ENCODE measurements at regions not wholly inside any gene's neighbourhood (a gene's known extent, or its start where the extent isn't known, plus 50 kb on each side); places are given as distances from the start of the nearest gene placed in this dataset.

GRCh38 chr16:88317613-88317965 lies 65.2 kb upstream of the ZNF469 start:
- Histone ChIP-seq H3K4me3 (ENCODE audit: low read length) (no peak overlapping the region), H3K27me3 (ENCODE audit: insufficient read depth, low read length, poor library complexity) (no peaks in the 10 kb centered on the region)
- DNase-seq, result no peak

GRCh38 chr16:88318051-88318450 lies 64.7 kb upstream of the ZNF469 start:
- H3K4ac ChIP-seq (ENCODE audit: low read depth, low read length), result no peak overlapping the region
- H3K27ac ChIP-seq (ENCODE audit: low read depth, low read length), result no peak overlapping the region
- no CpG with 5 or more reads among the region's 14 CpGs for WGBS (ENCODE audit: extremely low coverage, insufficient coverage, low lambda C conversion rate)
- DNase-seq, result no peak
- H3K27me3 ChIP-seq (ENCODE audit: insufficient read depth, low read length, poor library complexity), result no peaks in the 10 kb centered on the region
- H2BK120ac ChIP-seq (ENCODE audit: low read depth, low read length), result no peak overlapping the region
- H2AK5ac ChIP-seq (ENCODE audit: low read length), result no peak overlapping the region
- no peak overlapping the region for H4K8ac ChIP-seq (ENCODE audit: low read depth, low read length)
- H3K56ac ChIP-seq (ENCODE audit: low read length), result no peak overlapping the region
- no peak overlapping the region for H2BK5ac ChIP-seq (ENCODE audit: low read length)
- no peak overlapping the region for H2BK15ac ChIP-seq (replicated peaks; ENCODE audit: low read depth)
- H3K18ac ChIP-seq (ENCODE audit: low read length), result no peak overlapping the region
- H3K23ac ChIP-seq (ENCODE audit: low read length), result no peak overlapping the region
- no peaks in the 10 kb centered on the region for H3K4me1 ChIP-seq (ENCODE audit: control insufficient read depth, low read depth, low read length)
- no peaks in the 10 kb centered on the region for H3K79me2 ChIP-seq (ENCODE audit: control insufficient read depth, insufficient read depth, low read length)
- no peak overlapping the region for H3K9ac ChIP-seq (ENCODE audit: low read length)
- H3K36me3 ChIP-seq (ENCODE audit: control insufficient read depth, insufficient read depth, low read length), result no peaks in the 10 kb centered on the region
- no peak overlapping the region for H3K4me3 ChIP-seq (ENCODE audit: low read length)
- no peak overlapping the region for H4K5ac ChIP-seq (ENCODE audit: low read length)
- no peaks in the 10 kb centered on the region for H3K79me1 ChIP-seq (ENCODE audit: low read length)
- no peak overlapping the region for H3K4me2 ChIP-seq (ENCODE audit: low read length)

More at GRCh38 chr16:88317613-88317965, 65.2 kb upstream of the ZNF469 start:
- no CpG with 5 or more reads among the region's 11 CpGs for WGBS (ENCODE audit: extremely low coverage, insufficient coverage, low lambda C conversion rate)
- H3K36me3 ChIP-seq (ENCODE audit: control insufficient read depth, insufficient read depth, low read length), result no peaks in the 10 kb centered on the region
- H4K5ac ChIP-seq (ENCODE audit: low read length), result no peak overlapping the region
- H3K4me2 ChIP-seq (ENCODE audit: low read length), result no peak overlapping the region
- no peaks in the 10 kb centered on the region for H3K79me1 ChIP-seq (ENCODE audit: low read length)
- H3K56ac ChIP-seq (ENCODE audit: low read length), result no peak overlapping the region
- no peak overlapping the region for H2BK15ac ChIP-seq (replicated peaks; ENCODE audit: low read depth)
- no peak overlapping the region for H2BK5ac ChIP-seq (ENCODE audit: low read length)
- no peak overlapping the region for H3K18ac ChIP-seq (ENCODE audit: low read length)
- no peaks in the 10 kb centered on the region for H3K4me1 ChIP-seq (ENCODE audit: control insufficient read depth, low read depth, low read length)
- no peaks in the 10 kb centered on the region for H3K79me2 ChIP-seq (ENCODE audit: control insufficient read depth, insufficient read depth, low read length)
- H3K4ac ChIP-seq (ENCODE audit: low read depth, low read length), result no peak overlapping the region
- H3K23ac ChIP-seq (ENCODE audit: low read length), result no peak overlapping the region
- H2AK5ac ChIP-seq (ENCODE audit: low read length), result no peak overlapping the region
- H4K8ac ChIP-seq (ENCODE audit: low read depth, low read length), result no peak overlapping the region
- no peak overlapping the region for H3K9ac ChIP-seq (ENCODE audit: low read length)
- H2BK120ac ChIP-seq (ENCODE audit: low read depth, low read length), result no peak overlapping the region
- H3K27ac ChIP-seq (ENCODE audit: low read depth, low read length), result no peak overlapping the region

GRCh38 chr16:88318521-88318920 lies 64.2 kb upstream of the ZNF469 start:
- Histone ChIP-seq H3K4ac (ENCODE audit: low read depth, low read length) (no peak overlapping the region), H3K27ac (ENCODE audit: low read depth, low read length) (no peak overlapping the region), H3K18ac (ENCODE audit: low read length) (no peak overlapping the region), H2BK15ac (replicated peaks; ENCODE audit: low read depth) (no peak overlapping the region), H2AK5ac (ENCODE audit: low read length) (no peak overlapping the region), H3K4me2 (ENCODE audit: low read length) (no peak overlapping the region), H3K56ac (ENCODE audit: low read length) (no peak overlapping the region), H3K79me1 (ENCODE audit: low read length) (no peaks in the 10 kb centered on the region), H3K79me2 (ENCODE audit: control insufficient read depth, insufficient read depth, low read length) (no peaks in the 10 kb centered on the region), H4K8ac (ENCODE audit: low read depth, low read length) (no peak overlapping the region), H3K4me3 (ENCODE audit: low read length) (no peak overlapping the region), H3K36me3 (ENCODE audit: control insufficient read depth, insufficient read depth, low read length) (no peaks in the 10 kb centered on the region), H2BK5ac (ENCODE audit: low read length) (no peak overlapping the region), H3K23ac (ENCODE audit: low read length) (no peak overlapping the region), H3K27me3 (ENCODE audit: insufficient read depth, low read length, poor library complexity) (no peaks in the 10 kb centered on the region), H2BK120ac (ENCODE audit: low read depth, low read length) (no peak overlapping the region), H4K5ac (ENCODE audit: low read length) (no peak overlapping the region), H3K4me1 (ENCODE audit: control insufficient read depth, low read depth, low read length) (no peaks in the 10 kb centered on the region), H3K9ac (ENCODE audit: low read length) (no peak overlapping the region)
- no peak for DNase-seq
- WGBS (ENCODE audit: extremely low coverage, insufficient coverage, low lambda C conversion rate), result no CpG with 5 or more reads among the region's 14 CpGs

GRCh38 chr16:88319116-88319965 lies 63.4 kb upstream of the ZNF469 start:
- Histone ChIP-seq H2AK5ac (ENCODE audit: low read length) (no peak overlapping the region), H2BK5ac (ENCODE audit: low read length) (no peak overlapping the region), H4K5ac (ENCODE audit: low read length) (no peak overlapping the region), H3K18ac (ENCODE audit: low read length) (no peak overlapping the region), H3K4ac (ENCODE audit: low read depth, low read length) (no peak overlapping the region), H3K9ac (ENCODE audit: low read length) (no peak overlapping the region), H3K56ac (ENCODE audit: low read length) (no peak overlapping the region), H3K4me3 (ENCODE audit: low read length) (no peak overlapping the region), H3K23ac (ENCODE audit: low read length) (no peak overlapping the region), H3K79me2 (ENCODE audit: control insufficient read depth, insufficient read depth, low read length) (no peaks in the 10 kb centered on the region), H3K27ac (ENCODE audit: low read depth, low read length) (no peak overlapping the region), H3K36me3 (ENCODE audit: control insufficient read depth, insufficient read depth, low read length) (no peaks in the 10 kb centered on the region), H3K4me2 (ENCODE audit: low read length) (no peak overlapping the region), H2BK15ac (replicated peaks; ENCODE audit: low read depth) (no peak overlapping the region), H3K4me1 (ENCODE audit: control insufficient read depth, low read depth, low read length) (no peaks in the 10 kb centered on the region), H3K27me3 (ENCODE audit: insufficient read depth, low read length, poor library complexity) (no peaks in the 10 kb centered on the region), H4K8ac (ENCODE audit: low read depth, low read length) (no peak overlapping the region), H3K79me1 (ENCODE audit: low read length) (no peaks in the 10 kb centered on the region), H2BK120ac (ENCODE audit: low read depth, low read length) (no peak overlapping the region)
- DNase-seq, result no peak
- WGBS (ENCODE audit: extremely low coverage, insufficient coverage, low lambda C conversion rate), result no CpG with 5 or more reads among the region's 23 CpGs

GRCh38 chr16:88320947-88321634 lies 61.7 kb upstream of the ZNF469 start:
- Histone ChIP-seq H3K4me2 (ENCODE audit: low read length) (no peak overlapping the region), H3K18ac (ENCODE audit: low read length) (no peak overlapping the region), H3K4ac (ENCODE audit: low read depth, low read length) (no peak overlapping the region), H3K4me1 (ENCODE audit: control insufficient read depth, low read depth, low read length) (no peaks in the 10 kb centered on the region), H4K8ac (ENCODE audit: low read depth, low read length) (no peak overlapping the region), H3K36me3 (ENCODE audit: control insufficient read depth, insufficient read depth, low read length) (no peaks in the 10 kb centered on the region), H2BK5ac (ENCODE audit: low read length) (no peak overlapping the region), H4K5ac (ENCODE audit: low read length) (no peak overlapping the region), H2BK15ac (replicated peaks; ENCODE audit: low read depth) (no peak overlapping the region), H3K56ac (ENCODE audit: low read length) (no peak overlapping the region), H3K79me2 (ENCODE audit: control insufficient read depth, insufficient read depth, low read length) (no peaks in the 10 kb centered on the region), H3K23ac (ENCODE audit: low read length) (no peak overlapping the region), H3K27ac (ENCODE audit: low read depth, low read length) (no peak overlapping the region), H2AK5ac (ENCODE audit: low read length) (no peak overlapping the region), H3K79me1 (ENCODE audit: low read length) (no peaks in the 10 kb centered on the region), H3K27me3 (ENCODE audit: insufficient read depth, low read length, poor library complexity) (no peaks in the 10 kb centered on the region), H3K4me3 (ENCODE audit: low read length) (no peak overlapping the region), H3K9ac (ENCODE audit: low read length) (no peak overlapping the region), H2BK120ac (ENCODE audit: low read depth, low read length) (no peak overlapping the region)
- no CpG with 5 or more reads among the region's 16 CpGs for WGBS (ENCODE audit: extremely low coverage, insufficient coverage, low lambda C conversion rate)
- DNase-seq, result peak; percentile 27
